HG02763 (cell line): ENCODE measurements at regions not wholly inside any gene's neighbourhood (a gene's known extent, or its start where the extent isn't known, plus 50 kb on each side); places are given as distances from the start of the nearest gene placed in this dataset.

Source experiments
- ATAC-seq: cut with Tn5 transposase; IDR thresholded peaks from one replicate; pipeline ENCODE4 v1.9.1; 2021; ENCODE audit warnings: mild to moderate bottlenecking, moderate library complexity; ENCODE audit not compliant: unreplicated experiment

GRCh38 chr5:72558046-72558336, 50.8 kb upstream of the ZNF366 start:
- ATAC-seq: no peak

GRCh38 chr5:72557167-72558045, 50.2 kb upstream of the ZNF366 start:
- no peak for ATAC-seq
